ENCODE measurements at regions not wholly inside any gene's neighbourhood (a gene's known extent, or its start where the extent isn't known, plus 50 kb on each side); places are given as distances from the start of the nearest gene placed in this dataset.
"Not testable (repeated sequence)": the region's sequence is repeated elsewhere in the genome, so short reads cannot be mapped to it uniquely, and the experiment has no call there.

GRCh38 chr1:117732065-117732797, 126.4 kb downstream of the TENT5C start:
- ATAC-seq (ENCODE audit: low read depth in 2 of 2) (no peak), DNase-seq (no peak)
- Histone ChIP-seq H3K9me3 (ENCODE audit: control insufficient read depth in 2 of 2, low read length in 2 of 2) (peaks cover 5 to 10% of the 10 kb centered on the region in 2 experiments), H3K27ac (ENCODE audit: insufficient read depth, low read length, poor library complexity, severe bottlenecking) (no peak overlapping the region), H3K4me3 (ENCODE audit: low read depth, low read length) (no peak overlapping the region), H3K4me1 (ENCODE audit: control insufficient read depth, insufficient read depth, low read length, poor library complexity, severe bottlenecking) (peaks cover 13% of the 10 kb centered on the region), H3K27me3 (ENCODE audit: control insufficient read depth, insufficient read depth, low read length) (no peaks in the 10 kb centered on the region), H3K36me3 (ENCODE audit: control insufficient read depth, insufficient read depth, low read length) (no peaks in the 10 kb centered on the region)
- Mint-ChIP-seq H3K36me3 (peaks cover 7% of the 10 kb centered on the region), H3K27ac (peak overlapping the region in 2 of 3 donors; percentile 60 to 74), H3K9me3 (peaks cover 4 to 22% (median 8%) of the 10 kb centered on the region in 7 donors), H3K27me3 (peaks cover 20% of the 10 kb centered on the region), H3K4me1 (peaks cover 5 to 53% (median 19%) of the 10 kb centered on the region in 4 donors), H3K4me3 (no peak overlapping the region)

DNA sequence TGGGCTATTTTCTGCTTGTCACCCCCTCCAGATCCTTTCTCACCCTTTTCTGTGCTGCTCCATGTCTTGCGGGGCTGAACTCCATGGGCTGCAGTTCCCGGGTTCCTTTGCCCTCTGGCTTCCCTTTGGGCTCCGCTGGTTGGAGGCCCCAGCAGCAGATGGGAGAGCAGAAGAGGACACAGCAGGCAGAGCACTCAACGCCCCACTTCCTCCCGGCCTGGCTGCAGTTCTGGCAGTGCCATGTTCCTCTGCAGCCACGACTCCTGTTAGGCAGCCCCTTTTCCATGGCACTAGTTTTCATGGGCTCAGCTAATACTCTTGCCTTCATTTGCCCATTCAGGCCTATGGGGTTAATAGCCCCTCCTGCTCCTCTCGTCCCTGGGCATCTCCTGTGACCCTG, 127.1 kb downstream of the TENT5C start:
- ATAC-seq (ENCODE audit: low read depth in 2 of 2): no peak
- peaks cover 0 to 15% (median 6%) of the 10 kb centered on the region in 7 donors for H3K9me3 Mint-ChIP-seq
- no peak for DNase-seq
- H3K9me3 ChIP-seq (ENCODE audit: control insufficient read depth in 2 of 2, low read length in 2 of 2): peaks cover 5 to 6% of the 10 kb centered on the region in 2 experiments
- H3K36me3 Mint-ChIP-seq: peaks cover 5% of the 10 kb centered on the region
- no peaks in the 10 kb centered on the region for H3K36me3 ChIP-seq (ENCODE audit: control insufficient read depth, insufficient read depth, low read length)
- peaks cover 13% of the 10 kb centered on the region for H3K4me1 ChIP-seq (ENCODE audit: control insufficient read depth, insufficient read depth, low read length, poor library complexity, severe bottlenecking)
- H3K27ac ChIP-seq (ENCODE audit: insufficient read depth, low read length, poor library complexity, severe bottlenecking): no peak overlapping the region
- no peak overlapping the region for H3K4me3 ChIP-seq (ENCODE audit: low read depth, low read length)
- peak overlapping the region in 1 of 4 donors; percentile 27 for H3K4me3 Mint-ChIP-seq
- no peaks in the 10 kb centered on the region for H3K27me3 ChIP-seq (ENCODE audit: control insufficient read depth, insufficient read depth, low read length)
- peak overlapping the region in 1 of 3 donors; percentile 48 for H3K27ac Mint-ChIP-seq
- peaks cover 0 to 52% (median 17%) of the 10 kb centered on the region in 4 donors for H3K4me1 Mint-ChIP-seq
- peaks cover 13% of the 10 kb centered on the region for H3K27me3 Mint-ChIP-seq

GRCh38 chr1:117734403-117734802, 128.6 kb downstream of the TENT5C start:
- Histone ChIP-seq H3K27me3 (ENCODE audit: control insufficient read depth, insufficient read depth, low read length) (no peaks in the 10 kb centered on the region), H3K9me3 (ENCODE audit: control insufficient read depth in 2 of 2, low read length in 2 of 2) (no peaks in the 10 kb centered on the region), H3K4me1 (ENCODE audit: control insufficient read depth, insufficient read depth, low read length, poor library complexity, severe bottlenecking) (peaks cover 13% of the 10 kb centered on the region), H3K4me3 (ENCODE audit: low read depth, low read length) (peak overlapping the region; percentile 87), H3K27ac (ENCODE audit: insufficient read depth, low read length, poor library complexity, severe bottlenecking) (peak overlapping the region; percentile 43), H3K36me3 (ENCODE audit: control insufficient read depth, insufficient read depth, low read length) (no peaks in the 10 kb centered on the region)
- ATAC-seq (ENCODE audit: low read depth in 2 of 2) (no peak), DNase-seq (no peak)
- Mint-ChIP-seq H3K27ac (peak overlapping the region; percentile 85 to 90 (median 88)), H3K4me3 (peak overlapping the region in 2 of 4 donors; percentile 4 to 8), H3K9me3 (peaks cover 0 to 4% (median 0%) of the 10 kb centered on the region in 7 donors), H3K4me1 (peaks cover 0 to 47% (median 17%) of the 10 kb centered on the region in 4 donors), H3K36me3 (peaks cover 5% of the 10 kb centered on the region), H3K27me3 (peaks cover 13% of the 10 kb centered on the region)

GRCh38 chr1:117735045-117735992, 129.5 kb downstream of the TENT5C start:
- ATAC-seq (ENCODE audit: low read depth in 2 of 2): peak; percentile 47 to 76
- Histone ChIP-seq H3K4me3 (ENCODE audit: low read depth, low read length) (peak overlapping the region; percentile 87), H3K27ac (ENCODE audit: insufficient read depth, low read length, poor library complexity, severe bottlenecking) (peak overlapping the region; percentile 43), H3K27me3 (ENCODE audit: control insufficient read depth, insufficient read depth, low read length) (no peaks in the 10 kb centered on the region), H3K4me1 (ENCODE audit: control insufficient read depth, insufficient read depth, low read length, poor library complexity, severe bottlenecking) (peaks cover 13% of the 10 kb centered on the region), H3K36me3 (ENCODE audit: control insufficient read depth, insufficient read depth, low read length) (no peaks in the 10 kb centered on the region), H3K9me3 (ENCODE audit: control insufficient read depth in 2 of 2, low read length in 2 of 2) (no peaks in the 10 kb centered on the region)
- H3K4me3 Mint-ChIP-seq: peak overlapping the region; percentile 76 to 89 (median 82)
- H3K4me1 Mint-ChIP-seq: peaks cover 0 to 46% (median 17%) of the 10 kb centered on the region in 4 donors
- peak overlapping the region; percentile 90 to 99 (median 94) for H3K27ac Mint-ChIP-seq
- peak in 2 of 3 donors; percentile 40 to 72 for DNase-seq
- H3K9me3 Mint-ChIP-seq: peaks cover 0 to 3% (median 0%) of the 10 kb centered on the region in 7 donors
- peaks cover 5% of the 10 kb centered on the region for H3K36me3 Mint-ChIP-seq
- peaks cover 8% of the 10 kb centered on the region for H3K27me3 Mint-ChIP-seq

- ATAC-seq (ENCODE audit: low read depth in 2 of 2) (no peak), DNase-seq (no peak)
- no peaks in the 10 kb centered on the region for H3K36me3 Mint-ChIP-seq
- Histone ChIP-seq H3K4me3 (ENCODE audit: low read depth, low read length) (no peak overlapping the region), H3K27me3 (ENCODE audit: control insufficient read depth, insufficient read depth, low read length) (no peaks in the 10 kb centered on the region), H3K27ac (ENCODE audit: insufficient read depth, low read length, poor library complexity, severe bottlenecking) (no peak overlapping the region), H3K4me1 (ENCODE audit: control insufficient read depth, insufficient read depth, low read length, poor library complexity, severe bottlenecking) (peaks cover 11% of the 10 kb centered on the region), H3K9me3 (ENCODE audit: control insufficient read depth in 2 of 2, low read length in 2 of 2) (no peaks in the 10 kb centered on the region), H3K36me3 (ENCODE audit: control insufficient read depth, insufficient read depth, low read length) (no peaks in the 10 kb centered on the region)
- H3K4me1 Mint-ChIP-seq: peaks cover 0 to 20% (median 11%) of the 10 kb centered on the region in 4 donors
- H3K4me3 Mint-ChIP-seq: no peak overlapping the region
- H3K27me3 Mint-ChIP-seq: peaks cover 24% of the 10 kb centered on the region
- H3K9me3 Mint-ChIP-seq: peaks cover 0 to 4% (median 2%) of the 10 kb centered on the region in 7 donors
- H3K27ac Mint-ChIP-seq: no peak overlapping the region
Measured at GRCh38 chr1:117739504-117739903, 133.7 kb downstream of the TENT5C start.

GRCh38 chr1:117740496-117740895, 134.6 kb downstream of the TENT5C start:
- ATAC-seq (ENCODE audit: low read depth in 2 of 2): no peak

GRCh38 chr1:117746565-117746964, 140.7 kb downstream of the TENT5C start:
- H3K4me1 ChIP-seq (ENCODE audit: control insufficient read depth, insufficient read depth, low read length, poor library complexity, severe bottlenecking); H3K27ac Mint-ChIP-seq; H3K4me3 ChIP-seq (ENCODE audit: low read depth, low read length); H3K9me3 ChIP-seq (ENCODE audit: control insufficient read depth in 2 of 2, low read length in 2 of 2); H3K36me3 Mint-ChIP-seq; H3K4me1 Mint-ChIP-seq; DNase-seq; H3K36me3 ChIP-seq (ENCODE audit: control insufficient read depth, insufficient read depth, low read length); H3K4me3 Mint-ChIP-seq; ATAC-seq (ENCODE audit: low read depth in 2 of 2); H3K27me3 ChIP-seq (ENCODE audit: control insufficient read depth, insufficient read depth, low read length); H3K27ac ChIP-seq (ENCODE audit: insufficient read depth, low read length, poor library complexity, severe bottlenecking): not testable (repeated sequence)
- H3K9me3 Mint-ChIP-seq: peaks cover 0 to 20% (median 5%) of the 10 kb centered on the region in 7 donors
- peaks cover 32% of the 10 kb centered on the region for H3K27me3 Mint-ChIP-seq

More at GRCh38 chr1:117740496-117740895, 134.6 kb downstream of the TENT5C start:
- Histone ChIP-seq H3K4me1 (ENCODE audit: control insufficient read depth, insufficient read depth, low read length, poor library complexity, severe bottlenecking) (peaks cover 2% of the 10 kb centered on the region), H3K4me3 (ENCODE audit: low read depth, low read length) (no peak overlapping the region), H3K27ac (ENCODE audit: insufficient read depth, low read length, poor library complexity, severe bottlenecking) (no peak overlapping the region), H3K36me3 (ENCODE audit: control insufficient read depth, insufficient read depth, low read length) (no peaks in the 10 kb centered on the region), H3K27me3 (ENCODE audit: control insufficient read depth, insufficient read depth, low read length) (no peaks in the 10 kb centered on the region), H3K9me3 (ENCODE audit: control insufficient read depth in 2 of 2, low read length in 2 of 2) (no peaks in the 10 kb centered on the region)
- Mint-ChIP-seq H3K4me1 (peaks cover 0 to 11% (median 4%) of the 10 kb centered on the region in 4 donors), H3K27ac (no peak overlapping the region), H3K4me3 (no peak overlapping the region), H3K27me3 (peaks cover 24% of the 10 kb centered on the region), H3K36me3 (peaks cover under 1% of the 10 kb centered on the region), H3K9me3 (peaks cover 0 to 4% (median 2%) of the 10 kb centered on the region in 7 donors)
- DNase-seq: no peak
